ENCODE measurements at regions not wholly inside any gene's neighbourhood (a gene's known extent, or its start where the extent isn't known, plus 50 kb on each side); places are given as distances from the start of the nearest gene placed in this dataset.

GRCh38 chr3:107970993-107971580, 119.7 kb downstream of the CD47 start:
- DNase-seq (ENCODE audit: low read depth in 2 of 2), result no peak

GRCh38 chr3:107969994-107970819, 120.6 kb downstream of the CD47 start:
- DNase-seq (ENCODE audit: low read depth in 2 of 2), result no peak

DNA sequence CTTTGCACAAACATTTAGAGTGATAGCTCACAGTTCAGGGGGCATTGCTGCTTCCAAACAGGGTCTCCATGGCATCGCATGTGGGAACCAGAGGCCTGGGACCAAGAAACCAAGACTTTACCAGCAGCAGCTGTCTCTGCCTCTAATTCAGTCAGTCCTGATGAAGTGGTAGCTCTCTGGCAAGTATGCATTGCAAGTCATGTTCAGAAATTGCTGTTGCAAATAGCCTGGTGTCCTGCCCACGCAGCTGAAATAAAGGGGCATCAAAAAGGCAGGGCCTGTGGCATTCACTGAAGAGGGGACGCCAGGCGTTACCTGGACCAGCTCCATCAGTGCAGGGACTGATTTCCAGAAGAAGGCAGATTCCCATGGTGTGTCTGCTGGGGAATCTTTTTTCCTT, 121.3 kb downstream of the CD47 start:
- DNase-seq (ENCODE audit: low read depth in 2 of 2), result no peak

GRCh38 chr3:107966276-107966675, 124.6 kb downstream of the CD47 start:
- DNase-seq (ENCODE audit: low read depth in 2 of 2), result no peak

DNA sequence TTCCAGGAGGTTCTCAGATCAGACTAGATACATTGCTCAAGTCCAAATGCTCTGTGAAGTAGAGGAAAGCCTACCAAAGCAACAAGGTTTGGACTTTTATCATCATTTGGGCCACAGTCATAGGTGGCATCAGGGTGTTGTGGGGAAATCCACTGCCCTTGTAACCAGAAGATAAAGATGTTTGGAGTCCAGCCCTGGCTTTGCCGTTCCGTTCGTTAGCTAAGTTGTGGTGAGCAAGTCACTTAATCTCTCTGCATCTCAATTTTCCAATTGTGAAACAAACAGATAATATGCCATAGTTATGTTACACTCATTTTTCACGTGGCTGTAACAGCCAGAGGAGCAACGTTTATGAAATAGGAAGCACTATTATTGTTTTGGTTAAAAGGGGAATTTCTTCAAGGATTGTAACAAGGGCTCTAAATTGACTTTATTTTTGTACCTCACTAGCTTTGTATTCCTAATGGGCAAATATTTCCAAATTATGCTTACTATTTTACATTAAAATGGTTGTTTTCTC, 125.6 kb downstream of the CD47 start:
- DNase-seq (ENCODE audit: low read depth in 2 of 2), result no peak

DNA sequence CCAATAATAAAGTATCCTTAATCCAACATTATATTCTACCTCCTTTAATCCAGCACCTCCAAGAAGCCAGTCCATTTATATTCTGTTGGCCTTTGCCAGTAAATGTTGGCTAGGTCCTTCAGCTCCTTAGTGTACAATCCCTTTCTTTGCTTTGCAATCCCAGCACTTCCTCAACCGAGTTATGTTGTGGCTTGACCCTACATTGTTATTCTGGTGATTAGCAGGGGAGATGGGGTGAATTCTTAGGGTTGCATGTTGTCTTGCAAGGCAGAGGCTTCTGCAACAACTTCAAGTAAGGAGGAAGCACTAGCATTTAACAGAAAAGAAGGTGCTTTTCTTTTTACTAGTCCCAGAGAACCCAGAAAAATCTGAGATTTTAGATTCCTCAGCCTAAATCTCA, 127.2 kb downstream of the CD47 start:
- no peak for DNase-seq (ENCODE audit: low read depth in 2 of 2)

DNA sequence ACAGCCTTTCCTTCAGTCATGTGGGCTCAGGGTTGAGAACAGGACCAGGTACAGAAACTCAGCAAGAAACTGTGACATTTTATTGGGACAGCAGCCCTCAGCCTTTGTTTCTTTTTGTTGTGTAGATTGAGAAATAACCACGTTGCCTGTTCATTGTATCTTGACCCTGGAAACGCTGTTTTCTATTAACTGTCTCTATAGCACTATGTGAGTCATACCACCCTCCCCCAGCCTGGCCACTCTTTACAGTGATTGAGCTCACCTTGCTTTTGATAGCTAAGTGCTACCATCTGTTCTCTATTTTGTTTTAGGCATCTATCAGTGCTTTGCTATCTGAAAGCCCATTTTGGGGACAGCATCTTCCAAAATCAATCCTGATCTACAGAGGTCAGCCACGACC, 127.9 kb downstream of the CD47 start:
- no peak for DNase-seq (ENCODE audit: low read depth in 2 of 2)

- DNase-seq (ENCODE audit: low read depth in 2 of 2), result no peak
Measured at GRCh38 chr3:107962037-107962436, 128.8 kb downstream of the CD47 start.

GRCh38 chr3:107959550-107960154, 131.2 kb downstream of the CD47 start:
- peak; percentile 47 to 52 for DNase-seq (ENCODE audit: low read depth in 2 of 2)

DNA sequence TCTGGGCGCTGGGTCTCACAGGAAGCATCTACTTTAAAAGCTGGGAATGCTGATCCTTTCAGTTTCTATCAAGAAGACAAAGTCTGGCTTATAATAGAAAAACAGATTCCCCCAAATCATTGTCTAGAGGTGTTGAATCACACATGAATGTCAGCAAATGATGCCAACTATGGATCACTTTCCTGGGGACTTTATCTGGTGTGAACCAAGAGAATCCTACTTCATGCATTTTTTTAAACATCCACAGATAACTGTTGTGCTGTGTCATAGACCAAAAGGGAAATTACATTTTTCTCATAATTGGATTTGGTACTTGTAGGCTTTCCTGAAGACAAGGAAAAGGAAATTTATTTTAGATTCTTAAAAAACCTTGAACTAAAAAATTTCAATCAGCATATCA, 132.7 kb downstream of the CD47 start:
- DNase-seq (ENCODE audit: low read depth in 2 of 2), result no peak

- DNase-seq (ENCODE audit: low read depth in 2 of 2), result peak; percentile 79 to 81
Measured at GRCh38 chr3:107956991-107957900, 133.6 kb downstream of the CD47 start.

DNA sequence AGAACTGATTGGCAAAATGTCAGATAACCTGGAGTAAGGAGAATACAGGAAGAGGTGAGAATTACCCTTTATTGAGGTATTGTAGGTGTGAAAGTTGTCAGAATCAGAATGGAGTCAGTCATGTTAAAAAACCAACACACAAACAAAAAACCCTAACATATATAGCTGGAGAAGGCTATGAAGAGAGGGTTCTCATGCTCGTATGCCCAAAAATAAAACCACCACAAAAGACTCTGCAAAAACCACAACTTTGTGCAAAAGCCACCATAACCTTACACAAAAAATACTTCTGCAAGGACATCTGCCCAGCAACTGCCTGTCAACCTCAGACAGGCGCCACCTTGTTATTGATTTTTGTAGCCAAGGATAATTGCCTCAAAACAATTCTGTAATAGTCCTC, 136.0 kb downstream of the CD47 start:
- no peak for DNase-seq (ENCODE audit: low read depth in 2 of 2)

- no peak for DNase-seq (ENCODE audit: low read depth in 2 of 2)
Measured at GRCh38 chr3:107953722-107954121, 137.1 kb downstream of the CD47 start.

- DNase-seq (ENCODE audit: low read depth in 2 of 2), result no peak
Measured at GRCh38 chr3:107951126-107951525, 139.7 kb downstream of the CD47 start.

DNA sequence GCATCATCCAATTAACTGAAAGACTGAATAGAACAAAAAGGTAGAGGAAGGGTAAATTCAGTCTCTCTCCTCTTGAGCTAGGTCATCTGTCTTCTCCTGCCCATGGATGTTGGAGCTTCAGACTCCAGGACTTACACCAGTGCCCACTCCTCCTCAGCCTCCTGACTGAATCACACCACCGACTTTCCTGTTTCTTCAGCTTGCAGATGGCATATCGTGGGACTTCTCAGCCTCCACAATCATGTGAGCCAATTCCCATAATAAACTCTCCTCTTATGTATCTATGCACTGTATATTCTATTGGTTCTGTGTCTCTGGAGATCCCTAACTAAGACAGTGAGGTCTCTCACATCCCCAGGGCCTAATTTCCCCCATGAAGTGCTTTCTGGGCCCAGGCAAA, 140.4 kb downstream of the CD47 start:
- DNase-seq (ENCODE audit: low read depth in 2 of 2), result no peak

DNA sequence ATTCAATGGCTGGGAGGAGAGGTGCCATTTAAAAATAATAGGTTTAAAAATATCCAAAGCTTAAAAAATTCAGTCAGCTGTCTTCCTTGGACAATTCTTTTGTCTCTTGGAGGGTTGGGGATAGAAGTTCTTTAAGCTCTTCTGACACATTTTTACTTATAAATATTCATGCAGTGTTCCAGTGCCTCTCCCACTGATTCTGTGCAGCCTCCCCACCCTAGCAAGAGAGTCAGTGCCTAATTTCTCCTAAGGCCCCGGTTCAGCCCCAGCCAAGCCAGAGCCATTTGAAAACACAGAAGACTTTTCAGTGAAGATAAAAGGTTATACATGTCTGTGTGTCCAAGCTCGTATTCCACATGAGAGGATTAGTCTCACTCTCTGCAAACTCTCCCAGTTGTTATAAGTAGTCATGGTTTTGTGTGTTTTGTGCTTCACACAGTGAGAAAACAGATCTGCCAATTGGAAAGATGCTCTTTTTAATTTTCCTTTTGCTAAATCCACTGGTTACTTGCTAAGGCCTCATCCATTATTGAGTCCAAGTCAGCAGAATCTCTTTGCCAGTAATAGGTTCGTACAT, 141.3 kb downstream of the CD47 start:
- no peak for DNase-seq (ENCODE audit: low read depth in 2 of 2)

DNA sequence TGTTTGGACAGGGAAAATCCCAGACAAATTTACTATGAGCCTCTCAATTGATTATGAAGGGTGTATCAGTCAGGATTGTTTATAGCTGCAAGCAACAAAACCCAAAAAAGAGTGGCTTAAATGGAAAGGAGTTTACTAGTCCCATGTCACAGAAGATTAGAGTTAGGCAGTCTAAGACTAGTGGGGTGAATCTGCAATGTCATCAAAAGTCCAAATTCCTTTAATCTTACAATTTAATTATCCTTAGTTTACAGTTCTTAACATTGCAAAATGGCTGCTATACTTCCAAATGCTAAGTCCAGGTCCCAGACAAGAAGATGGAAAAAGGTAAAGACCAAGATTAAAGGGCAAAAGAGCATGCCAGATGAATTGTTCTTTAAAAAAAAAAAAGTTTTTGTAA, 143.6 kb downstream of the CD47 start:
- DNase-seq (ENCODE audit: low read depth in 2 of 2), result no peak

DNA sequence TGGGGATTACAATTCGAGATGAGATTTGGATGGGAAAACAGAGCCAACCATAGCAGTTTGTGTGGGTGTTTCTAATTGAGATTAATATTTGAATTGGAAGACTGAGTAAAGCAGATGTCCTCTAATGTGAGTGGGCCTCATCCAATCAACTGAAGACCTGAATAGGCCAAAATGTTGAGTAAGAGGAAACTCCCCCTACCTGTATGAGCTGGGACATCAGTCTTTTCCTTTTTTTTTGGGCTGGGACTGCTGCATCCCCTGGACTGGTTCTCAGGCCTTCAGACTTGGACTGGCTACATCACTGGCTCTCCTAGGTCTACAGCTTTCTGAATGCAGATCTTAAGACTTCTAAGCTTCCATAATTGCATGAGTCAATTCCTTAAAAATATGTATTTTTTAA, 144.1 kb downstream of the CD47 start:
- no peak for DNase-seq (ENCODE audit: low read depth in 2 of 2)

GRCh38 chr3:107945417-107946094, 145.3 kb downstream of the CD47 start:
- no peak for DNase-seq (ENCODE audit: low read depth in 2 of 2)

DNA sequence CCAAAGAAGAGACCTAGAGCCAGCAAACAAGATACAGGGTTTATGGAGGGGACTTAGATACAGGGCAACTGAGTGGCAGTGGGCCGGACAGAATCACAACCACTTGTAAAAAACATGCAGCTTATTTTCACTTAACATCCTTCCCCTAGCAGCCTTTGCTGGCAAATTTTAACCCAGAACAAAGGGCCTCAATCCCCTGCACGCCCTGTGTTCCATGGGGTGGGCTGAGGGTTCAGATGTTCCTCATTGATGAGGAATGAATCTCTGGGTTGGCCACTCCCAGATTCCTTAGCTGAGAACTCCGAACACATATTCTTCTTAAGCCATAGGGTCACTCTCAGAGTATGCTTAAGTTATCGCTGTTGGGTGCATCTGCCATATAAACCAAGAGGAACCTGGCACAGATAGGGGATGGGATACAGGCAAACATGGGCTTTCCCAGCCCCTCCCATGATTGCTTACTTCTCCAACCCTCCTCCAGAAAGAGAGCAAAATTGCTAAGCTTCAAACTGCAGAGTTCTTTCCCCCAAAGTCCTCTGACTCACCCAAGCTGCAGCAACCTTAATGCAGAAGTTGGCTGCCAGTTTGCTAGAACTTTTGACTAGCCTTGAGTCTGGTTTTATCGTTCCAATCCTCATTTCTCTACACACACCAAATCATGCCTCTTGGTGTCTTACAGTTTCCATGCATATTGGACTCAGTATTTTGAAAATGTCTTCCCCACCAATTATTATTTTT, 146.9 kb downstream of the CD47 start:
- DNase-seq (ENCODE audit: low read depth in 2 of 2), result no peak

Data from fibroblast of skin of left biceps (primary cell).